BLaER1 (cell line): ENCODE measurements at regions not wholly inside any gene's neighbourhood (a gene's known extent, or its start where the extent isn't known, plus 50 kb on each side); places are given as distances from the start of the nearest gene placed in this dataset.

Experiments used
- H3K27ac ChIP-seq: shearing (Covaris generic); formaldehyde crosslinking; 2 replicates; pipeline ENCODE4 v1.8.1; 2022
- H3K27me3 ChIP-seq: shearing (Covaris generic); formaldehyde crosslinking; 2 replicates; pipeline ENCODE4 v1.8.1; 2022
- H3K36me3 ChIP-seq: shearing (Covaris generic); formaldehyde crosslinking; 2 replicates; pipeline ENCODE4 v1.8.1; 2022
- H3K4me1 ChIP-seq: shearing (Covaris generic); formaldehyde crosslinking; 2 replicates; pipeline ENCODE4 v1.8.1; 2022
- H3K4me2 ChIP-seq: shearing (Covaris generic); formaldehyde crosslinking; 2 replicates; pipeline ENCODE4 v1.8.1; 2022
- H3K4me3 ChIP-seq: shearing (Covaris generic); formaldehyde crosslinking; 2 replicates; pipeline ENCODE4 v1.8.1; 2022
- H3K9ac ChIP-seq: shearing (Covaris generic); formaldehyde crosslinking; 2 replicates; pipeline ENCODE4 v1.8.1; 2022
- H3K9me3 ChIP-seq: shearing (Covaris generic); formaldehyde crosslinking; 2 replicates; pipeline ENCODE4 v1.8.1; 2022
- H4K20me1 ChIP-seq: shearing (Covaris generic); formaldehyde crosslinking; 2 replicates; pipeline ENCODE4 v1.8.1; 2022
- Cebpa-rat ChIP-seq: shearing (Covaris generic); IDR thresholded peaks from 2 replicates; pipeline ENCODE4 v1.8.1; 2022

- Histone ChIP-seq H3K27me3 (no peaks in the 10 kb centered on the region), H4K20me1 (no peaks in the 10 kb centered on the region), H3K9ac (no peak overlapping the region), H3K27ac (no peak overlapping the region), H3K36me3 (no peaks in the 10 kb centered on the region), H3K4me1 (peaks cover 21% of the 10 kb centered on the region), H3K4me3 (no peak overlapping the region), H3K9me3 (peaks cover 19% of the 10 kb centered on the region), H3K4me2 (no peak overlapping the region)
- TF ChIP-seq Cebpa-rat, result no peak
Observed at GRCh38 chr17:77748436-77748835, 210.1 kb upstream of the TNRC6C start.

- Histone ChIP-seq H3K36me3 (no peaks in the 10 kb centered on the region), H3K4me1 (peaks cover 12% of the 10 kb centered on the region), H4K20me1 (no peaks in the 10 kb centered on the region), H3K27me3 (no peaks in the 10 kb centered on the region), H3K4me3 (no peak overlapping the region), H3K9me3 (peaks cover 19% of the 10 kb centered on the region), H3K9ac (no peak overlapping the region), H3K27ac (no peak overlapping the region), H3K4me2 (0 out of 2 replicates have a peak overlapping the region, but pooled peaks have one; percentile 5)
- TF ChIP-seq Cebpa-rat, result no peak
Observed at GRCh38 chr17:77749321-77749751, 209.2 kb upstream of the TNRC6C start.

GRCh38 chr17:77749989-77750388 lies 208.5 kb upstream of the TNRC6C start:
- Histone ChIP-seq H3K4me2 (no peak overlapping the region), H3K36me3 (no peaks in the 10 kb centered on the region), H3K27me3 (no peaks in the 10 kb centered on the region), H3K27ac (no peak overlapping the region), H3K9ac (no peak overlapping the region), H3K9me3 (peaks cover 18% of the 10 kb centered on the region), H3K4me3 (no peak overlapping the region), H4K20me1 (no peaks in the 10 kb centered on the region), H3K4me1 (0 out of 2 replicates have a peak, but pooled peaks cover 6% of the 10 kb centered on the region)
- TF ChIP-seq Cebpa-rat, result no peak

GRCh38 chr17:77750427-77751043 lies 208.0 kb upstream of the TNRC6C start:
- H3K4me2 ChIP-seq, result no peak overlapping the region
- H3K9ac ChIP-seq, result no peak overlapping the region
- no peak for TF ChIP-seq Cebpa-rat
- no peaks in the 10 kb centered on the region for H3K36me3 ChIP-seq
- 0 out of 2 replicates have a peak, but pooled peaks cover 6% of the 10 kb centered on the region for H3K4me1 ChIP-seq
- H3K9me3 ChIP-seq, result peaks cover 18% of the 10 kb centered on the region
- H3K4me3 ChIP-seq, result no peak overlapping the region
- H3K27ac ChIP-seq, result no peak overlapping the region
- H4K20me1 ChIP-seq, result no peaks in the 10 kb centered on the region
- H3K27me3 ChIP-seq, result no peaks in the 10 kb centered on the region

GRCh38 chr17:77753246-77753645 lies 205.3 kb upstream of the TNRC6C start:
- H3K27me3 ChIP-seq, result no peaks in the 10 kb centered on the region
- H3K9ac ChIP-seq, result no peak overlapping the region
- H4K20me1 ChIP-seq, result no peaks in the 10 kb centered on the region
- no peak for TF ChIP-seq Cebpa-rat
- 0 out of 2 replicates have a peak, but pooled peaks cover 6% of the 10 kb centered on the region for H3K4me1 ChIP-seq
- H3K4me2 ChIP-seq, result no peak overlapping the region
- H3K36me3 ChIP-seq, result no peaks in the 10 kb centered on the region
- peaks cover 10% of the 10 kb centered on the region for H3K9me3 ChIP-seq
- H3K27ac ChIP-seq, result no peak overlapping the region
- no peak overlapping the region for H3K4me3 ChIP-seq

GRCh38 chr17:77753691-77754245 lies 204.7 kb upstream of the TNRC6C start:
- Histone ChIP-seq H3K4me1 (0 out of 2 replicates have a peak, but pooled peaks cover 6% of the 10 kb centered on the region), H3K27me3 (no peaks in the 10 kb centered on the region), H3K36me3 (no peaks in the 10 kb centered on the region), H3K9me3 (peaks cover 10% of the 10 kb centered on the region), H3K9ac (no peak overlapping the region), H3K27ac (no peak overlapping the region), H3K4me3 (no peak overlapping the region), H3K4me2 (no peak overlapping the region), H4K20me1 (no peaks in the 10 kb centered on the region)
- TF ChIP-seq Cebpa-rat, result no peak

GRCh38 chr17:77754956-77755355 lies 203.5 kb upstream of the TNRC6C start:
- H4K20me1 ChIP-seq, result no peaks in the 10 kb centered on the region
- no peaks in the 10 kb centered on the region for H3K4me1 ChIP-seq
- no peak overlapping the region for H3K9ac ChIP-seq
- no peaks in the 10 kb centered on the region for H3K27me3 ChIP-seq
- no peak overlapping the region for H3K4me2 ChIP-seq
- H3K27ac ChIP-seq, result no peak overlapping the region
- no peaks in the 10 kb centered on the region for H3K36me3 ChIP-seq
- no peak overlapping the region for H3K4me3 ChIP-seq
- no peak for TF ChIP-seq Cebpa-rat
- H3K9me3 ChIP-seq, result peaks cover 10% of the 10 kb centered on the region

GRCh38 chr17:77755410-77755963 lies 203.0 kb upstream of the TNRC6C start:
- Histone ChIP-seq H3K9ac (no peak overlapping the region), H3K4me3 (no peak overlapping the region), H3K9me3 (peaks cover 10% of the 10 kb centered on the region), H3K27me3 (no peaks in the 10 kb centered on the region), H4K20me1 (no peaks in the 10 kb centered on the region), H3K4me1 (no peaks in the 10 kb centered on the region), H3K36me3 (no peaks in the 10 kb centered on the region), H3K4me2 (no peak overlapping the region), H3K27ac (no peak overlapping the region)
- TF ChIP-seq Cebpa-rat, result no peak

- Histone ChIP-seq H3K9ac (no peak overlapping the region), H3K9me3 (peaks cover 14% of the 10 kb centered on the region), H3K27ac (no peak overlapping the region), H3K4me3 (no peak overlapping the region), H3K27me3 (no peaks in the 10 kb centered on the region), H3K4me2 (no peak overlapping the region), H4K20me1 (no peaks in the 10 kb centered on the region), H3K36me3 (no peaks in the 10 kb centered on the region), H3K4me1 (no peaks in the 10 kb centered on the region)
- no peak for TF ChIP-seq Cebpa-rat
Observed at GRCh38 chr17:77756028-77756427, 202.5 kb upstream of the TNRC6C start.

GRCh38 chr17:77756846-77757560 lies 201.5 kb upstream of the TNRC6C start:
- Histone ChIP-seq H3K9me3 (peaks cover 14% of the 10 kb centered on the region), H3K4me2 (no peak overlapping the region), H3K4me3 (no peak overlapping the region), H3K9ac (no peak overlapping the region), H3K27me3 (no peaks in the 10 kb centered on the region), H3K36me3 (no peaks in the 10 kb centered on the region), H4K20me1 (no peaks in the 10 kb centered on the region), H3K4me1 (no peaks in the 10 kb centered on the region), H3K27ac (no peak overlapping the region)
- no peak for TF ChIP-seq Cebpa-rat
